IMR-90 (cell line): ENCODE measurements at regions not wholly inside any gene's neighbourhood (a gene's known extent, or its start where the extent isn't known, plus 50 kb on each side); places are given as distances from the start of the nearest gene placed in this dataset.

Experiments used
- ATAC-seq: fragments of 200-7000 bp; cut with Tn5 transposase; 2 replicates; pipeline ENCODE4 v1.9.1; 2020; ENCODE audit warnings: low read depth, mild to moderate bottlenecking, moderate library complexity
- BruUV-seq: library from RNA; stranded (reverse); fragments of 400-500 nt; replicated peaks from 2 replicates; lab custom pipeline; 2021; lab: Mats Ljungman, UMichigan
- CTCF ChIA-PET: fragments of 300-600 bp; formaldehyde crosslinking; extraction: SDS; loops from one replicate; lab custom pipeline; 2021; ENCODE audit warnings: antibody characterized with exemption; lab: Yijun Ruan, JAX
- POLR2A ChIA-PET: fragments of 300-600 bp; sonication (Branson Sonifier 250); formaldehyde crosslinking; loops from one replicate; lab custom pipeline; 2022; ENCODE audit warnings: antibody characterized with exemption; ENCODE audit not compliant: unreplicated experiment; lab: Charles Lee
- DNase-seq: peaks from one replicate; pipeline ENCODE4 v3.0.0; 2013
- H2AFZ ChIP-seq: replicated peaks from 2 replicates; pipeline ENCODE3; 2013; ENCODE audit warnings: low read length, mild to moderate bottlenecking; ENCODE audit not compliant: poor library complexity
- H2AK5ac ChIP-seq: 2 replicates; pipeline ENCODE4 v1.6.1; 2013; ENCODE audit warnings: low read depth, low read length, inconsistent platforms
- H2AK9ac ChIP-seq: replicated peaks from 2 replicates; pipeline ENCODE3; 2013; ENCODE audit warnings: mild to moderate bottlenecking, low read depth, low read length, moderate library complexity; ENCODE audit not compliant: poor library complexity
- H2BK120ac ChIP-seq: 2 replicates; pipeline ENCODE4 v1.6.1; 2013; ENCODE audit warnings: low read depth, low read length, inconsistent platforms
- H2BK15ac ChIP-seq: 3 replicates; pipeline ENCODE4 v1.6.1; 2013; ENCODE audit warnings: low read depth, low read length, inconsistent platforms
- H2BK20ac ChIP-seq: 2 replicates; pipeline ENCODE4 v1.6.1; 2013; ENCODE audit warnings: low read depth, mild to moderate bottlenecking, inconsistent platforms, low read length, moderate library complexity
- H2BK5ac ChIP-seq: 2 replicates; pipeline ENCODE4 v1.6.1; 2013; ENCODE audit warnings: mild to moderate bottlenecking, low read depth, low read length, inconsistent platforms; ENCODE audit not compliant: poor library complexity, severe bottlenecking
- H3K14ac ChIP-seq: replicated peaks from 2 replicates; pipeline ENCODE4 v1.6.1; 2013; ENCODE audit warnings: low read depth, low read length, inconsistent platforms
- H3K18ac ChIP-seq: 2 replicates; pipeline ENCODE4 v1.6.1; 2013; ENCODE audit warnings: low read depth, low read length, control low read depth
- H3K23ac ChIP-seq: 2 replicates; pipeline ENCODE4 v1.6.1; 2013; ENCODE audit warnings: low read depth, low read length, inconsistent platforms
- H3K27ac ChIP-seq: 2 replicates; pipeline ENCODE4 v1.5.1; 2013; ENCODE audit warnings: mild to moderate bottlenecking, control low read depth, low read length; ENCODE audit not compliant: insufficient read depth
- H3K27me3 ChIP-seq: 2 replicates; pipeline ENCODE4 v1.6.1; 2013; ENCODE audit warnings: low read length; ENCODE audit not compliant: control insufficient read depth, insufficient read depth
- H3K36me3 ChIP-seq: 2 replicates; pipeline ENCODE4 v1.6.1; 2013; ENCODE audit warnings: low read length, mixed read lengths; ENCODE audit not compliant: control insufficient read depth, insufficient read depth
- H3K4ac ChIP-seq: 2 replicates; pipeline ENCODE4 v1.6.1; 2013; ENCODE audit warnings: low read depth, low read length, inconsistent platforms
- H3K4me1 ChIP-seq: 2 replicates; pipeline ENCODE4 v1.6.1; 2013; ENCODE audit warnings: low read length, mixed read lengths; ENCODE audit not compliant: control insufficient read depth, insufficient read depth
- H3K4me2 ChIP-seq: 2 replicates; pipeline ENCODE4 v1.6.1; 2013; ENCODE audit warnings: low read depth, mild to moderate bottlenecking, control low read depth, low read length, moderate library complexity
- H3K4me3 ChIP-seq: 2 replicates; pipeline ENCODE4 v1.5.1; 2013; ENCODE audit warnings: low read depth, mild to moderate bottlenecking, control low read depth, low read length, moderate library complexity; ENCODE audit not compliant: insufficient read depth
- H3K56ac ChIP-seq: 2 replicates; pipeline ENCODE4 v1.6.1; 2013; ENCODE audit warnings: low read length, inconsistent platforms; ENCODE audit not compliant: insufficient read depth; ENCODE audit errors: extremely low read depth
- H3K79me1 ChIP-seq, 2 experiments: 2 replicates each; pipeline ENCODE4 v1.6.1; 2013; ENCODE audit warnings: low read length in 2 of 2, inconsistent platforms in 1 of 2, low read depth in 1 of 2
- H3K9ac ChIP-seq: 2 replicates; pipeline ENCODE4 v1.6.1; 2013; ENCODE audit warnings: low read depth, low read length, control low read depth
- H3K9me1 ChIP-seq: 2 replicates; pipeline ENCODE4 v1.6.1; 2013; ENCODE audit warnings: low read length, inconsistent platforms; ENCODE audit not compliant: insufficient read depth
- H3K9me3 ChIP-seq: 2 replicates; pipeline ENCODE4 v1.6.1; 2013; ENCODE audit warnings: low read length; ENCODE audit not compliant: control insufficient read depth, insufficient read depth
- H4K20me1 ChIP-seq: 2 replicates; pipeline ENCODE4 v1.6.1; 2013; ENCODE audit warnings: low read length, inconsistent platforms; ENCODE audit not compliant: insufficient read depth
- H4K5ac ChIP-seq: 2 replicates; pipeline ENCODE4 v1.6.1; 2013; ENCODE audit warnings: mild to moderate bottlenecking, low read depth, low read length, control low read depth
- H4K8ac ChIP-seq, 2 experiments: 2 replicates each; pipeline ENCODE4 v1.6.1; 2013; ENCODE audit warnings: low read depth in 2 of 2, low read length in 2 of 2, control low read depth in 1 of 2, inconsistent platforms in 1 of 2
- H4K91ac ChIP-seq: 2 replicates; pipeline ENCODE4 v1.6.1; 2013; ENCODE audit warnings: low read depth, low read length, inconsistent platforms; ENCODE audit not compliant: insufficient read depth
- CHD1 ChIP-seq: IDR thresholded peaks from 2 replicates; pipeline ENCODE4 v1.6.1; 2012; ENCODE audit warnings: low read depth, low read length, improper control_type of control experiment
- CTCF ChIP-seq: conservative IDR thresholded peaks from 2 replicates; pipeline ENCODE4 v1.5.1; 2012; ENCODE audit warnings: mild to moderate bottlenecking, low read depth, low read length, improper control_type of control experiment
- FOS ChIP-seq: fragments of 150-350 bp; IDR thresholded peaks from 2 replicates; pipeline ENCODE4 v1.6.1; 2016; ENCODE audit warnings: low read depth, low read length
- MAFK ChIP-seq: IDR thresholded peaks from 2 replicates; pipeline ENCODE4 v1.6.1; 2012; ENCODE audit warnings: low read depth, low read length, improper control_type of control experiment
- MAZ ChIP-seq: IDR thresholded peaks from 2 replicates; pipeline ENCODE4 v1.6.1; 2012; ENCODE audit warnings: low read depth, mild to moderate bottlenecking, low read length, improper control_type of control experiment, moderate library complexity, borderline replicate concordance
- RAD21 ChIP-seq: IDR thresholded peaks from 2 replicates; pipeline ENCODE4 v1.6.1; 2012; ENCODE audit warnings: low read length, improper control_type of control experiment
- RCOR1 ChIP-seq: IDR thresholded peaks from 2 replicates; pipeline ENCODE4 v1.6.1; 2012; ENCODE audit warnings: mild to moderate bottlenecking, low read length, improper control_type of control experiment; ENCODE audit not compliant: insufficient replicate concordance
- SMC3 ChIP-seq: fragments of 150-350 bp; IDR thresholded peaks from 2 replicates; pipeline ENCODE4 v1.6.1; 2016; ENCODE audit warnings: low read depth, mild to moderate bottlenecking, antibody characterized with exemption, low read length, moderate library complexity
- USF2 ChIP-seq: fragments of 150-350 bp; IDR thresholded peaks from 2 replicates; pipeline ENCODE4 v1.6.1; 2017; ENCODE audit warnings: mild to moderate bottlenecking, antibody characterized with exemption, low read length, low read depth
- dilution Hi-C: fragments of 300-500 bp; cut with HindIII; formaldehyde crosslinking; loops from one replicate; pipeline ENCODE4 v1.14.3; 2018; ENCODE audit warnings: low sequenced_read_pairs; ENCODE audit not compliant: unreplicated experiment
- in situ Hi-C: fragments of 300-500 bp; cut with MboI; formaldehyde crosslinking; loops from 3 replicates; pipeline ENCODE4 v1.14.3; 2019; ENCODE audit warnings: low sequenced_read_pairs, inconsistent platforms, mixed read lengths
- intact Hi-C: fragments of 100-400 bp; cut with micrococcal nuclease; formaldehyde crosslinking; loops from 2 replicates; pipeline ENCODE4 v1.10.0; 2022

GRCh38 chr2:208783184-208783583 lies 376.6 kb downstream of the PTH2R start:
- Histone ChIP-seq H3K27me3 (no peaks in the 10 kb centered on the region), H3K18ac (no peak overlapping the region), H3K4me2 (no peak overlapping the region), H3K9me1 (no peaks in the 10 kb centered on the region), H3K23ac (no peak overlapping the region), H3K79me1 (no peaks in the 10 kb centered on the region), H4K8ac (no peak overlapping the region), H2AK5ac (no peak overlapping the region), H3K4me3 (no peak overlapping the region), H4K5ac (no peak overlapping the region), H3K36me3 (no peaks in the 10 kb centered on the region), H2AK9ac (no peak overlapping the region), H2BK120ac (no peak overlapping the region), H2BK20ac (no peak overlapping the region), H4K20me1 (no peaks in the 10 kb centered on the region), H3K56ac (no peak overlapping the region), H3K14ac (no peak overlapping the region), H3K4ac (no peak overlapping the region), H3K4me1 (no peaks in the 10 kb centered on the region), H3K9me3 (peaks cover 3% of the 10 kb centered on the region; the same call in 1 of the 2 replicates), H2BK15ac (no peak overlapping the region), H2BK5ac (no peak overlapping the region), H4K91ac (no peak overlapping the region), H3K27ac (no peak overlapping the region), H3K9ac (no peak overlapping the region), H2AFZ (no peak overlapping the region)
- POLR2A ChIA-PET, result no interaction called here
- DNase-seq (no peak), ATAC-seq (no peak)
- intact Hi-C loops, result no loop called here
- in situ Hi-C loops, result no loop called here
- CTCF ChIA-PET, result no interaction called here
- dilution Hi-C loops, result no loop called here
- BruUV-seq, result no TSS peak
- TF ChIP-seq RAD21 (no peak), FOS (no peak), CHD1 (no peak), MAZ (no peak), SMC3 (no peak), RCOR1 (no peak), CTCF (no peak), USF2 (no peak), MAFK (no peak)
